Kidney glomerular epithelial cell (primary cell): ENCODE measurements at regions not wholly inside any gene's neighbourhood (a gene's known extent, or its start where the extent isn't known, plus 50 kb on each side); places are given as distances from the start of the nearest gene placed in this dataset.

ENCODE experiments used
- DNase-seq: peaks from one replicate; lab custom pipeline; 2025; lab: John Stamatoyannopoulos, UW

GRCh38 chr6:108734271-108734922 lies 113.8 kb upstream of the ARMC2 start:
- DNase-seq: no peak

GRCh38 chr6:108735310-108736001 lies 112.8 kb upstream of the ARMC2 start:
- DNase-seq: no peak

GRCh38 chr6:108736002-108736361 lies 112.2 kb upstream of the ARMC2 start:
- no peak for DNase-seq

- DNase-seq: peak; percentile 63
These were observed 111.4 kb upstream of the ARMC2 start for GRCh38 chr6:108736832-108737231.

GRCh38 chr6:108737594-108738546 lies 110.4 kb upstream of the ARMC2 start:
- peak; percentile 78 for DNase-seq

GRCh38 chr6:108738684-108739416 lies 109.4 kb upstream of the ARMC2 start:
- DNase-seq: no peak

- DNase-seq: no peak
These were observed 108.5 kb upstream of the ARMC2 start for GRCh38 chr6:108739496-108740330.

- no peak for DNase-seq
These were observed 106.8 kb upstream of the ARMC2 start for GRCh38 chr6:108741331-108741989.

- no peak for DNase-seq
These were observed 106.2 kb upstream of the ARMC2 start for GRCh38 chr6:108742041-108742440.

- no peak for DNase-seq
These were observed 103.8 kb upstream of the ARMC2 start for GRCh38 chr6:108744244-108744972.

- DNase-seq: no peak
These were observed 103.2 kb upstream of the ARMC2 start for GRCh38 chr6:108744996-108745395.

- DNase-seq: no peak
These were observed 102.4 kb upstream of the ARMC2 start for GRCh38 chr6:108745664-108746336.

- no peak for DNase-seq
These were observed 101.9 kb upstream of the ARMC2 start for GRCh38 chr6:108746366-108746765.

- no peak for DNase-seq
These were observed 101.2 kb upstream of the ARMC2 start for GRCh38 chr6:108746836-108747575.

- DNase-seq: no peak
These were observed 100.2 kb upstream of the ARMC2 start for GRCh38 chr6:108748055-108748454.

GRCh38 chr6:108748959-108749358 lies 99.3 kb upstream of the ARMC2 start:
- no peak for DNase-seq

- DNase-seq: no peak
These were observed 97.4 kb upstream of the ARMC2 start for GRCh38 chr6:108750801-108751200.

- DNase-seq: no peak
These were observed 96.9 kb upstream of the ARMC2 start for GRCh38 chr6:108751282-108751681.
